HCT116 (cell line): ENCODE measurements at regions not wholly inside any gene's neighbourhood (a gene's known extent, or its start where the extent isn't known, plus 50 kb on each side); places are given as distances from the start of the nearest gene placed in this dataset.

Source experiments
- ATAC-seq: fragments of 200-7000 bp; cut with Tn5 transposase; 2 replicates; pipeline ENCODE4 v1.9.1; 2020; ENCODE audit warnings: mild to moderate bottlenecking, moderate library complexity
- BruUV-seq: library from RNA; stranded (reverse); fragments of 400-500 nt; replicated peaks from 2 replicates; lab custom pipeline; 2021; lab: Mats Ljungman, UMichigan
- CTCF ChIA-PET: fragments of 300-600 bp; sonication (Branson Sonifier 250); formaldehyde crosslinking; loops from one replicate; lab custom pipeline; 2021; ENCODE audit warnings: antibody characterized with exemption; lab: Charles Lee
- POLR2A ChIA-PET: fragments of 300-600, 350-600 bp; sonication (Branson Sonifier 250); formaldehyde crosslinking; loops from one replicate; lab custom pipeline; 2021; ENCODE audit warnings: antibody characterized with exemption; lab: Charles Lee
- RAD21 ChIA-PET, 2 experiments: fragments of 300-600 bp; sonication (Branson Sonifier 250); formaldehyde crosslinking; loops; one replicate each; lab custom pipeline; 2023; ENCODE audit warnings: low total read pairs in 2 of 2; ENCODE audit not compliant: uncharacterized antibody in 2 of 2, unreplicated experiment in 2 of 2, low non-redundant PET in 1 of 2; lab: Charles Lee
- DNase-seq: peaks from one replicate; pipeline ENCODE4 v3.0.0-alpha.2; 2010; ENCODE audit warnings: low read depth, low spot score
- H2AFZ ChIP-seq: fragments of 200-600 bp; shearing (Covaris generic), sonication (generic); 2 replicates; pipeline ENCODE4 v1.6.1; 2017; ENCODE audit warnings: low read depth, mixed run types, mixed read lengths, antibody characterized with exemption, low read length; ENCODE audit not compliant: poor library complexity, severe bottlenecking
- H3K27ac ChIP-seq: 2 replicates; pipeline ENCODE4 v1.5.1; 2012; ENCODE audit warnings: low read depth, low read length
- H3K27me3 ChIP-seq: fragments of 200-600 bp; sonication (generic); 2 replicates; pipeline ENCODE4 v1.6.1; 2016; ENCODE audit warnings: mixed run types, low read length, mixed read lengths; ENCODE audit not compliant: insufficient read depth
- H3K36me3 ChIP-seq, 2 experiments: fragments of 200-500 bp in 1 of 2; fragments of 200-600 bp in 1 of 2; sonication (Bioruptor generic) in 1 of 2; sonication (generic) in 1 of 2; 2 replicates each; pipeline versions ENCODE4 v1.5.1 to v1.6.1; 2014 to 2016; ENCODE audit warnings: low read length in 2 of 2, inconsistent platforms in 1 of 2, mixed read lengths in 1 of 2, mixed run types in 1 of 2; ENCODE audit not compliant: insufficient read depth in 2 of 2, control insufficient read depth in 1 of 2
- H3K4me1 ChIP-seq, 2 experiments: fragments of 200-600 bp in 1 of 2; sonication (generic) in 1 of 2; 2 replicates each; pipeline versions ENCODE4 v1.5.1 to v1.6.1; 2012 to 2017; ENCODE audit warnings: low read length in 2 of 2, inconsistent platforms in 1 of 2, mild to moderate bottlenecking in 1 of 2, mixed read lengths in 1 of 2, mixed run types in 1 of 2, moderate library complexity in 1 of 2; ENCODE audit not compliant: insufficient read depth in 2 of 2, control insufficient read depth in 1 of 2
- H3K4me2 ChIP-seq: fragments of 200-600 bp; sonication (generic); 2 replicates; pipeline ENCODE4 v1.6.1; 2017; ENCODE audit warnings: mixed run types, low read length, mixed read lengths
- H3K4me3 ChIP-seq, 2 experiments: fragments of 200-600 bp in 1 of 2; sonication (generic) in 1 of 2; replicated peaks in 1 of 2; 2 replicates each; pipeline ENCODE4 v1.5.1; 2011 to 2016; ENCODE audit warnings: low read length in 2 of 2, control low read depth in 1 of 2, low read depth in 1 of 2, mild to moderate bottlenecking in 1 of 2, mixed read lengths in 1 of 2, mixed run types in 1 of 2
- H3K79me2 ChIP-seq: fragments of 200-600 bp; sonication (generic); 2 replicates; pipeline ENCODE4 v1.6.1; 2017; ENCODE audit warnings: mild to moderate bottlenecking, mixed run types, low read length, moderate library complexity, mixed read lengths; ENCODE audit not compliant: insufficient read depth
- H3K9ac ChIP-seq: fragments of 200-600 bp; sonication (generic); 2 replicates; pipeline ENCODE4 v1.6.1; 2016; ENCODE audit warnings: low read length, mixed read lengths
- H3K9me2 ChIP-seq: fragments of 200-600 bp; sonication (generic), shearing (Covaris generic); 2 replicates; pipeline ENCODE4 v1.6.1; 2017; ENCODE audit warnings: mixed run types, mild to moderate bottlenecking, moderate library complexity; ENCODE audit not compliant: insufficient read depth
- H3K9me3 ChIP-seq, 2 experiments: fragments of 200-500 bp in 1 of 2; fragments of 200-600 bp in 1 of 2; sonication (Bioruptor generic) in 1 of 2; sonication (generic) in 1 of 2; 2 replicates each; pipeline ENCODE4 v1.6.1; 2014 to 2017; ENCODE audit warnings: low read length in 2 of 2, mixed read lengths in 2 of 2, inconsistent platforms in 1 of 2, low read depth in 1 of 2, mild to moderate bottlenecking in 1 of 2, mixed run types in 1 of 2, moderate library complexity in 1 of 2; ENCODE audit not compliant: control insufficient read depth in 1 of 2, insufficient read depth in 1 of 2
- H4K20me1 ChIP-seq: fragments of 200-600 bp; sonication (generic), shearing (Covaris generic); 2 replicates; pipeline ENCODE4 v1.6.1; 2017; ENCODE audit warnings: mixed run types, mild to moderate bottlenecking, moderate library complexity; ENCODE audit not compliant: insufficient read depth
- ATF3 ChIP-seq: IDR thresholded peaks from 2 replicates; pipeline ENCODE4 v1.6.1; 2012
- CBX3 ChIP-seq: IDR thresholded peaks from 2 replicates; pipeline ENCODE4 v1.6.1; 2012; ENCODE audit warnings: low read depth
- CEBPB ChIP-seq: IDR thresholded peaks from 2 replicates; pipeline ENCODE4 v1.6.1; 2012; ENCODE audit warnings: low read depth
- CTCF ChIP-seq, 3 experiments: fragments of 200-600 bp in 1 of 3; sonication (generic) in 1 of 3; IDR thresholded peaks in 2 of 3; conservative IDR thresholded peaks in 1 of 3; 2 replicates each; pipeline ENCODE4 v1.5.1; 2012 to 2017; ENCODE audit warnings: low read depth in 2 of 3, low read length in 2 of 3, antibody characterized with exemption in 1 of 3, borderline replicate concordance in 1 of 3, control low read depth in 1 of 3, mild to moderate bottlenecking in 1 of 3, mixed read lengths in 1 of 3, mixed run types in 1 of 3, moderate library complexity in 1 of 3; ENCODE audit not compliant: insufficient read depth in 1 of 3
- EGR1 ChIP-seq: IDR thresholded peaks from 2 replicates; pipeline ENCODE4 v1.6.1; 2012; ENCODE audit warnings: low read depth
- ELF1 ChIP-seq: IDR thresholded peaks from 2 replicates; pipeline ENCODE4 v1.6.1; 2012; ENCODE audit warnings: low read depth, borderline replicate concordance
- EZH2 ChIP-seq: fragments of 200-600 bp; sonication (generic); IDR thresholded peaks from 2 replicates; pipeline ENCODE4 v1.6.1; 2017; ENCODE audit warnings: antibody characterized with exemption, mixed run types
- EZH2phosphoT487 ChIP-seq: fragments of 200-600 bp; IDR thresholded peaks from 2 replicates; pipeline ENCODE4 v1.6.1; 2018; ENCODE audit warnings: antibody characterized with exemption, borderline replicate concordance
- JUND ChIP-seq: IDR thresholded peaks from 2 replicates; pipeline ENCODE4 v1.6.1; 2012
- MAX ChIP-seq: IDR thresholded peaks from 2 replicates; pipeline ENCODE4 v1.6.1; 2012
- POLR2A ChIP-seq: IDR thresholded peaks from 2 replicates; pipeline ENCODE4 v1.7.0; 2011; ENCODE audit warnings: borderline replicate concordance; ENCODE audit not compliant: insufficient read depth, insufficient read length; ENCODE audit errors: extremely low read depth
- POLR2AphosphoS5 ChIP-seq: IDR thresholded peaks from 2 replicates; pipeline ENCODE4 v1.6.1; 2011; ENCODE audit warnings: mild to moderate bottlenecking, low read depth, low read length, moderate library complexity
- RAD21 ChIP-seq: IDR thresholded peaks from 2 replicates; pipeline ENCODE4 v1.6.1; 2012; ENCODE audit warnings: low read depth, mild to moderate bottlenecking
- REST ChIP-seq: IDR thresholded peaks from 2 replicates; pipeline ENCODE4 v1.6.1; 2012; ENCODE audit warnings: low read depth
- SIN3A ChIP-seq: IDR thresholded peaks from 2 replicates; pipeline ENCODE4 v1.6.1; 2012; ENCODE audit warnings: low read depth
- SP1 ChIP-seq: IDR thresholded peaks from 2 replicates; pipeline ENCODE4 v1.6.1; 2012; ENCODE audit warnings: low read depth
- TCF7L2 ChIP-seq: IDR thresholded peaks from 2 replicates; pipeline ENCODE4 v1.7.0; 2011; ENCODE audit warnings: borderline replicate concordance, inconsistent platforms; ENCODE audit not compliant: insufficient read depth, insufficient read length; ENCODE audit errors: extremely low read depth
- YY1 ChIP-seq: IDR thresholded peaks from 2 replicates; pipeline ENCODE4 v1.6.1; 2011; ENCODE audit warnings: low read length, low read depth, moderate library complexity, mild to moderate bottlenecking; ENCODE audit not compliant: insufficient replicate concordance; ENCODE audit errors: extremely low read depth
- ZFX ChIP-seq: fragments of 450-650 bp; IDR thresholded peaks from 2 replicates; pipeline ENCODE4 v1.6.1; 2017
- ZNF274 ChIP-seq: fragments of 200-500 bp; sonication (Bioruptor generic); IDR thresholded peaks from 2 replicates; pipeline ENCODE4 v1.6.1; 2014; ENCODE audit warnings: mild to moderate bottlenecking, low read depth, low read length, inconsistent platforms
- intact Hi-C: fragments of 100-400 bp; cut with micrococcal nuclease; formaldehyde crosslinking; loops from 2 replicates; pipeline ENCODE4 v1.10.0; 2022

- H3K4me3 ChIP-seq: no peak overlapping the region
- no peak for TF ChIP-seq MAX
- no peak for TF ChIP-seq EZH2phosphoT487
- no peak for TF ChIP-seq CEBPB
- no peak for TF ChIP-seq TCF7L2
- TF ChIP-seq CTCF (IDR thresholded peaks at IDR 0.05 in 2 of 3, conservative IDR thresholded peaks at IDR 0.05 in 1 of 3; ENCODE audit: borderline replicate concordance in 1 of 3, insufficient read depth in 1 of 3, low read depth in 2 of 3, low read length in 2 of 3): no peak
- no peak for TF ChIP-seq EZH2
- no peak for TF ChIP-seq ZNF274
- no peak for TF ChIP-seq POLR2A
- TF ChIP-seq RAD21: no peak
- no peak for TF ChIP-seq EGR1
- TF ChIP-seq ELF1: no peak
- TF ChIP-seq YY1: no peak
- TF ChIP-seq CBX3: no peak
- TF ChIP-seq POLR2AphosphoS5: no peak
- no peak for TF ChIP-seq ATF3
- TF ChIP-seq ZFX: no peak
- no peak for TF ChIP-seq SIN3A
- TF ChIP-seq JUND: no peak
- TF ChIP-seq SP1: no peak
- TF ChIP-seq REST: no peak
Measured at GRCh38 chr10:131651674-131652437, 249.0 kb upstream of the PPP2R2D start.

More at GRCh38 chr10:131651674-131652437, 249.0 kb upstream of the PPP2R2D start:
- Histone ChIP-seq H3K9me3 (no peaks in the 10 kb centered on the region), H2AFZ (no peak overlapping the region), H3K27ac (no peak overlapping the region), H3K4me2 (no peak overlapping the region), H3K9me2 (no peaks in the 10 kb centered on the region), H3K9ac (no peak overlapping the region), H3K79me2 (no peaks in the 10 kb centered on the region), H3K36me3 (no peaks in the 10 kb centered on the region), H3K27me3 (no peaks in the 10 kb centered on the region), H4K20me1 (no peaks in the 10 kb centered on the region), H3K4me1 (no peaks in the 10 kb centered on the region)
- RAD21 ChIA-PET: no interaction called here
- POLR2A ChIA-PET: no interaction called here
- ATAC-seq (no peak), DNase-seq (no peak)
- intact Hi-C loops: no loop called here
- CTCF ChIA-PET: no interaction called here
- no TSS peak for BruUV-seq
